ENCODE measurements at regions not wholly inside any gene's neighbourhood (a gene's known extent, or its start where the extent isn't known, plus 50 kb on each side); places are given as distances from the start of the nearest gene placed in this dataset.

DNA sequence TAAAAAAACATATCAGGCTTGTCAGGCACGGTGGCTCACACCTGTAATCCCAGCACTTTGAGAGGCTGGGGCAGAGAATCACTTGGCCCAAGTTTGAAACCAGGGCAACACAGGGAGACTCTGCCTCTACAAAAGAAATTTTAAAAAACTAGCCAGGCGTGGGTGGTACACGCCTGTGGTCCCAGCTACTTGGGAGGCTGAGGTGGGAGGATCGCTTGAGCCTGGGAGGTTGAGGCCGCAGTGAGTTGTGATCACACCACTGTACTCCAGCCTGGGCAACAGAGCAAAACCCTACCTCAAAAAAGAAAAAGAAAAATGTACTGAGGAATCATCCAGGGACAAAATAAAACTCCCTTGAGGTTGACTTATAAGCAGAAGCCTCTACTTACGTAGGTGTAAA is 149.9 kb upstream of the KLF14 start:
- no peak for TF ChIP-seq POLR2A (IDR thresholded peaks at IDR 0.05)
- TF ChIP-seq, protein P1, sequence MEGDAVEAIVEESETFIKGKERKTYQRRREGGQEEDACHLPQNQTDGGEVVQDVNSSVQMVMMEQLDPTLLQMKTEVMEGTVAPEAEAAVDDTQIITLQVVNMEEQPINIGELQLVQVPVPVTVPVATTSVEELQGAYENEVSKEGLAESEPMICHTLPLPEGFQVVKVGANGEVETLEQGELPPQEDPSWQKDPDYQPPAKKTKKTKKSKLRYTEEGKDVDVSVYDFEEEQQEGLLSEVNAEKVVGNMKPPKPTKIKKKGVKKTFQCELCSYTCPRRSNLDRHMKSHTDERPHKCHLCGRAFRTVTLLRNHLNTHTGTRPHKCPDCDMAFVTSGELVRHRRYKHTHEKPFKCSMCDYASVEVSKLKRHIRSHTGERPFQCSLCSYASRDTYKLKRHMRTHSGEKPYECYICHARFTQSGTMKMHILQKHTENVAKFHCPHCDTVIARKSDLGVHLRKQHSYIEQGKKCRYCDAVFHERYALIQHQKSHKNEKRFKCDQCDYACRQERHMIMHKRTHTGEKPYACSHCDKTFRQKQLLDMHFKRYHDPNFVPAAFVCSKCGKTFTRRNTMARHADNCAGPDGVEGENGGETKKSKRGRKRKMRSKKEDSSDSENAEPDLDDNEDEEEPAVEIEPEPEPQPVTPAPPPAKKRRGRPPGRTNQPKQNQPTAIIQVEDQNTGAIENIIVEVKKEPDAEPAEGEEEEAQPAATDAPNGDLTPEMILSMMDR (IDR thresholded peaks at IDR 0.05) = no peak
